ENCODE measurements at regions not wholly inside any gene's neighbourhood (a gene's known extent, or its start where the extent isn't known, plus 50 kb on each side); places are given as distances from the start of the nearest gene placed in this dataset.

GRCh38 chr15:85277847-85278370 is 102.5 kb upstream of the AKAP13 start:
- Histone ChIP-seq H3K9me1 (ENCODE audit: insufficient read depth, low read length) (peaks cover 8% of the 10 kb centered on the region), H3K4ac (ENCODE audit: low read depth, low read length) (no peak overlapping the region), H2BK5ac (ENCODE audit: low read depth, low read length, poor library complexity, severe bottlenecking) (no peak overlapping the region), H3K79me1 (ENCODE audit: low read depth in 1 of 2, low read length in 2 of 2) (no peaks in the 10 kb centered on the region), H3K23ac (ENCODE audit: low read depth, low read length) (no peak overlapping the region), H4K8ac (ENCODE audit: low read depth in 2 of 2, low read length in 2 of 2) (no peak overlapping the region), H2AFZ (replicated peaks; ENCODE audit: low read length, poor library complexity) (no peak overlapping the region), H3K27ac (ENCODE audit: insufficient read depth, low read length) (no peak overlapping the region), H4K91ac (ENCODE audit: insufficient read depth, low read depth, low read length) (no peak overlapping the region), H3K9ac (ENCODE audit: low read depth, low read length) (no peak overlapping the region), H3K36me3 (ENCODE audit: control insufficient read depth, insufficient read depth, low read length) (no peaks in the 10 kb centered on the region), H3K27me3 (ENCODE audit: control insufficient read depth, insufficient read depth, low read length) (no peaks in the 10 kb centered on the region), H2BK20ac (ENCODE audit: low read depth, low read length) (no peak overlapping the region), H3K4me1 (ENCODE audit: control insufficient read depth, insufficient read depth, low read length) (peaks cover 2% of the 10 kb centered on the region; the same call in 1 of the 2 replicates), H2BK120ac (ENCODE audit: low read depth, low read length) (no peak overlapping the region), H2BK15ac (ENCODE audit: low read depth, low read length) (no peak overlapping the region), H4K20me1 (ENCODE audit: insufficient read depth, low read length) (peaks cover 3% of the 10 kb centered on the region; the same call in 1 of the 2 replicates), H3K4me2 (ENCODE audit: low read depth, low read length) (no peak overlapping the region), H3K18ac (ENCODE audit: low read depth, low read length) (no peak overlapping the region), H2AK5ac (ENCODE audit: low read depth, low read length) (no peak overlapping the region), H4K5ac (ENCODE audit: low read depth, low read length) (no peak overlapping the region), H3K4me3 (ENCODE audit: insufficient read depth, low read depth, low read length) (no peak overlapping the region), H3K9me3 (ENCODE audit: control insufficient read depth, insufficient read depth, low read length) (no peaks in the 10 kb centered on the region), H3K56ac (ENCODE audit: extremely low read depth, insufficient read depth, low read length) (no peak overlapping the region), H2AK9ac (replicated peaks; ENCODE audit: low read depth, low read length, poor library complexity) (no peak overlapping the region), H3K14ac (replicated peaks; ENCODE audit: low read depth, low read length) (no peak overlapping the region)
- POLR2A ChIA-PET (ENCODE audit: unreplicated experiment), result no interaction called here
- WGBS, 2 experiments (ENCODE audit: extremely low coverage in 2 of 2, insufficient read length in 1 of 2), result 33% methylated on average over 1 of the region's 3 CpGs; no CpG with 5 or more reads in 1 of the 2 experiments
- CTCF ChIA-PET, result interaction anchor here (0.6 kb wide), 1 partner anchor 297 kb away, joined by 4 read pairs; no protein-coding TSS in a partner anchor
- in situ Hi-C loops (cut with MboI; ENCODE audit: low sequenced_read_pairs) (loop anchor here (25.0 kb wide), 2 partner anchors 116 to 316 kb away; no protein-coding TSS in a partner anchor), intact Hi-C loops (cut with micrococcal nuclease) (no loop called here), dilution Hi-C loops (cut with HindIII; ENCODE audit: low sequenced_read_pairs, unreplicated experiment) (no loop called here)
- TF ChIP-seq CEBPB (IDR thresholded peaks at IDR 0.05; ENCODE audit: low read depth, low read length), result no peak
- no peak for TF ChIP-seq RAD21 (IDR thresholded peaks at IDR 0.05; ENCODE audit: low read length)
- no peak for TF ChIP-seq CTCF (conservative IDR thresholded peaks at IDR 0.05; ENCODE audit: low read depth, low read length)
- TF ChIP-seq BHLHE40 (IDR thresholded peaks at IDR 0.05; ENCODE audit: low read depth, low read length), result no peak
- TF ChIP-seq MAZ (IDR thresholded peaks at IDR 0.05; ENCODE audit: borderline replicate concordance, low read depth, low read length), result no peak
- no peak for TF ChIP-seq USF2 (IDR thresholded peaks at IDR 0.05; ENCODE audit: low read depth, low read length)
- no peak for TF ChIP-seq MAFK (IDR thresholded peaks at IDR 0.05; ENCODE audit: low read depth, low read length)
- no peak for TF ChIP-seq MXI1 (IDR thresholded peaks at IDR 0.05; ENCODE audit: borderline replicate concordance, low read depth, low read length)
- no peak for TF ChIP-seq FOS (IDR thresholded peaks at IDR 0.05; ENCODE audit: low read depth, low read length)
- no peak for TF ChIP-seq SMC3 (IDR thresholded peaks at IDR 0.05; ENCODE audit: low read depth, low read length)
- no peak for TF ChIP-seq CHD1 (IDR thresholded peaks at IDR 0.05; ENCODE audit: low read depth, low read length)
- no peak for TF ChIP-seq RCOR1 (IDR thresholded peaks at IDR 0.05; ENCODE audit: insufficient replicate concordance, low read length)
- no peak for TF ChIP-seq RFX5 (IDR thresholded peaks at IDR 0.05; ENCODE audit: low read depth, low read length)
- TF ChIP-seq, protein P1, sequence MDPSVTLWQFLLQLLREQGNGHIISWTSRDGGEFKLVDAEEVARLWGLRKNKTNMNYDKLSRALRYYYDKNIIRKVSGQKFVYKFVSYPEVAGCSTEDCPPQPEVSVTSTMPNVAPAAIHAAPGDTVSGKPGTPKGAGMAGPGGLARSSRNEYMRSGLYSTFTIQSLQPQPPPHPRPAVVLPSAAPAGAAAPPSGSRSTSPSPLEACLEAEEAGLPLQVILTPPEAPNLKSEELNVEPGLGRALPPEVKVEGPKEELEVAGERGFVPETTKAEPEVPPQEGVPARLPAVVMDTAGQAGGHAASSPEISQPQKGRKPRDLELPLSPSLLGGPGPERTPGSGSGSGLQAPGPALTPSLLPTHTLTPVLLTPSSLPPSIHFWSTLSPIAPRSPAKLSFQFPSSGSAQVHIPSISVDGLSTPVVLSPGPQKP (IDR thresholded peaks at IDR 0.05; ENCODE audit: borderline replicate concordance, low read depth, low read length), result no peak
- no peak for TF ChIP-seq NFE2L2 (IDR thresholded peaks at IDR 0.05; ENCODE audit: low read depth, low read length)
- no peak for TF ChIP-seq POLR2A (IDR thresholded peaks at IDR 0.05; ENCODE audit: low read depth, low read length)
- BruUV-seq (replicated peaks), result no TSS peak
- no peak for ATAC-seq (ENCODE audit: low read depth)
- no peak for DNase-seq

Data from IMR-90 (cell line).